WTC11 (cell line): ENCODE measurements at regions not wholly inside any gene's neighbourhood (a gene's known extent, or its start where the extent isn't known, plus 50 kb on each side); places are given as distances from the start of the nearest gene placed in this dataset.

Experiments used
- ATAC-seq: fragments of 200-7000 bp; cut with Tn5 transposase; 2 replicates; pipeline ENCODE4 v1.10.0; 2021; ENCODE audit warnings: mild to moderate bottlenecking, moderate library complexity
- CTCF ChIA-PET: fragments of 300-600 bp; sonication (Branson Sonifier 250); formaldehyde crosslinking; loops from one replicate; lab custom pipeline; 2021; ENCODE audit warnings: antibody characterized with exemption; lab: Charles Lee
- POLR2A ChIA-PET: fragments of 350-600 bp; sonication (Branson Sonifier 250); formaldehyde crosslinking; loops from one replicate; lab custom pipeline; 2021; ENCODE audit warnings: antibody characterized with exemption; lab: Charles Lee
- DNase-seq: peaks from one replicate; pipeline ENCODE4 v3.0.0; 2021; ENCODE audit warnings: low spot score
- H3K27ac Mint-ChIP-seq: 2 replicates; pipeline ENCODE4 v1.8.0; 2021; ENCODE audit warnings: mixed read lengths
- H3K27me3 Mint-ChIP-seq: 2 replicates; pipeline ENCODE4 v1.8.0; 2021; ENCODE audit warnings: low read depth, mild to moderate bottlenecking, moderate library complexity, mixed read lengths
- H3K36me3 Mint-ChIP-seq: 2 replicates; pipeline ENCODE4 v1.8.0; 2021; ENCODE audit warnings: mixed read lengths
- H3K4me1 Mint-ChIP-seq: 2 replicates; pipeline ENCODE4 v1.8.0; 2022; ENCODE audit warnings: mixed read lengths
- H3K4me3 Mint-ChIP-seq: 2 replicates; pipeline ENCODE4 v1.8.0; 2021; ENCODE audit warnings: mild to moderate bottlenecking, moderate library complexity, mixed read lengths
- H3K9me3 Mint-ChIP-seq: 2 replicates; pipeline ENCODE4 v1.8.0; 2021; ENCODE audit warnings: mixed read lengths
- ELF4 ChIP-seq: sonication (generic); formaldehyde crosslinking; IDR thresholded peaks from 2 replicates; pipeline ENCODE4 v1.8.1; 2022; ENCODE audit warnings: low read depth, mild to moderate bottlenecking, moderate library complexity, missing genetic modification reagents
- FOXK1 ChIP-seq: sonication (generic); formaldehyde crosslinking; IDR thresholded peaks from 2 replicates; pipeline ENCODE4 v1.8.0; 2022; ENCODE audit warnings: mild to moderate bottlenecking, moderate library complexity, missing genetic modification reagents
- JUN ChIP-seq: sonication (generic); formaldehyde crosslinking; IDR thresholded peaks from 2 replicates; pipeline ENCODE4 v1.8.0; 2023; ENCODE audit warnings: mild to moderate bottlenecking, missing genetic modification reagents
- KAT7 ChIP-seq: sonication (generic); formaldehyde crosslinking; IDR thresholded peaks from 2 replicates; pipeline ENCODE4 v1.8.1; 2023; ENCODE audit warnings: missing genetic modification reagents, mild to moderate bottlenecking, borderline replicate concordance
- NR1H2 ChIP-seq: sonication (generic); formaldehyde crosslinking; IDR thresholded peaks from 2 replicates; pipeline ENCODE4 v1.9.0; 2021; ENCODE audit warnings: mild to moderate bottlenecking, moderate library complexity, missing genetic modification reagents
- NR3C1 ChIP-seq: sonication (generic); formaldehyde crosslinking; conservative IDR thresholded peaks from 2 replicates; pipeline ENCODE4 v1.8.1; 2023; ENCODE audit warnings: low read depth, mild to moderate bottlenecking, missing genetic modification reagents
- RORB ChIP-seq: fragments of 250-450 bp; sonication (Bioruptor Pico); IDR thresholded peaks from 2 replicates; pipeline ENCODE4 v1.9.0; 2021; ENCODE audit warnings: mild to moderate bottlenecking
- ZNF396 ChIP-seq: fragments of 250-450 bp; sonication (Bioruptor Pico); IDR thresholded peaks from 2 replicates; pipeline ENCODE4 v1.8.0; 2021; ENCODE audit warnings: mild to moderate bottlenecking, moderate library complexity, borderline replicate concordance
- TF ChIP-seq, protein P1 (sequence below): sonication (generic); formaldehyde crosslinking; conservative IDR thresholded peaks from 2 replicates; pipeline ENCODE4 v1.8.1; 2023; ENCODE audit warnings: mild to moderate bottlenecking, low read depth, missing genetic modification reagents, moderate library complexity
- TF ChIP-seq, protein P2 (sequence below): sonication (generic); formaldehyde crosslinking; IDR thresholded peaks from 2 replicates; pipeline ENCODE4 v1.8.0; 2022; ENCODE audit warnings: mild to moderate bottlenecking, missing genetic modification reagents
- TF ChIP-seq, protein P3 (sequence below): sonication (generic); formaldehyde crosslinking; IDR thresholded peaks from 2 replicates; pipeline ENCODE4 v1.8.0; 2022; ENCODE audit warnings: mild to moderate bottlenecking, missing genetic modification reagents
- TF ChIP-seq, protein P4 (sequence below): fragments of 250-450 bp; sonication (Bioruptor Pico); IDR thresholded peaks from 2 replicates; pipeline ENCODE4 v1.9.0; 2021; ENCODE audit warnings: mild to moderate bottlenecking
- TF ChIP-seq, protein P5 (sequence below): sonication (generic); formaldehyde crosslinking; IDR thresholded peaks from 2 replicates; pipeline ENCODE4 v1.8.1; 2023; ENCODE audit warnings: mild to moderate bottlenecking, missing genetic modification reagents, moderate library complexity
- TF ChIP-seq, protein P6 (sequence below): sonication (generic); formaldehyde crosslinking; IDR thresholded peaks from 2 replicates; pipeline ENCODE4 v1.8.1; 2023; ENCODE audit warnings: mild to moderate bottlenecking, missing genetic modification reagents
- TF ChIP-seq, protein P7 (sequence below): sonication (generic); formaldehyde crosslinking; conservative IDR thresholded peaks from 2 replicates; pipeline ENCODE4 v1.8.1; 2022; ENCODE audit warnings: mild to moderate bottlenecking, missing genetic modification reagents
- TF ChIP-seq, protein P8 (sequence below): fragments of 250-450 bp; sonication (Bioruptor Pico); conservative IDR thresholded peaks from 2 replicates; pipeline ENCODE4 v1.9.0; 2021; ENCODE audit warnings: mild to moderate bottlenecking
- TF ChIP-seq, protein P9 (sequence below): sonication (generic); formaldehyde crosslinking; IDR thresholded peaks from 2 replicates; pipeline ENCODE4 v1.8.0; 2023; ENCODE audit warnings: mild to moderate bottlenecking, missing genetic modification reagents
- TF ChIP-seq, protein P10 (sequence below): fragments of 250-450 bp; sonication (Bioruptor Pico); IDR thresholded peaks from 2 replicates; pipeline ENCODE4 v1.9.0; 2021; ENCODE audit warnings: mild to moderate bottlenecking

DNA sequence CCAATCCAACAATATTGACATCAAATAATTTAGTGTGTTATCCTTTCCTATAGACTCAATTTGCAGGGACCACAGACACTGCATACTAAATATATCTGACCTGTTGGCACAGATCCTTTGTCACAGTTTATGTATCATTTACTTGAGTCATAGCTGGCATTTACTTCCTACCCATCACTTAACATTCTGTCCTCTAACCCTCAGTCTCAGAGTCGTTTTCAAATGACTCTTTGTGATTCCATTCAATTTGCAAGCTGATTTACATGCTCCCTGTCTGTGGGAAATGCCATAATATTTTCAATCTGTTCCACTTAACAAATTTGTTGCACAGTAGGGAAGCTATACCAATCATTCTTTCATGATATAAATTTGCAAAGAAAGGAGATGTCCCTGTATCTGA, 265.7 kb upstream of the EDIL3 start (continued):
- TF ChIP-seq, protein P1, sequence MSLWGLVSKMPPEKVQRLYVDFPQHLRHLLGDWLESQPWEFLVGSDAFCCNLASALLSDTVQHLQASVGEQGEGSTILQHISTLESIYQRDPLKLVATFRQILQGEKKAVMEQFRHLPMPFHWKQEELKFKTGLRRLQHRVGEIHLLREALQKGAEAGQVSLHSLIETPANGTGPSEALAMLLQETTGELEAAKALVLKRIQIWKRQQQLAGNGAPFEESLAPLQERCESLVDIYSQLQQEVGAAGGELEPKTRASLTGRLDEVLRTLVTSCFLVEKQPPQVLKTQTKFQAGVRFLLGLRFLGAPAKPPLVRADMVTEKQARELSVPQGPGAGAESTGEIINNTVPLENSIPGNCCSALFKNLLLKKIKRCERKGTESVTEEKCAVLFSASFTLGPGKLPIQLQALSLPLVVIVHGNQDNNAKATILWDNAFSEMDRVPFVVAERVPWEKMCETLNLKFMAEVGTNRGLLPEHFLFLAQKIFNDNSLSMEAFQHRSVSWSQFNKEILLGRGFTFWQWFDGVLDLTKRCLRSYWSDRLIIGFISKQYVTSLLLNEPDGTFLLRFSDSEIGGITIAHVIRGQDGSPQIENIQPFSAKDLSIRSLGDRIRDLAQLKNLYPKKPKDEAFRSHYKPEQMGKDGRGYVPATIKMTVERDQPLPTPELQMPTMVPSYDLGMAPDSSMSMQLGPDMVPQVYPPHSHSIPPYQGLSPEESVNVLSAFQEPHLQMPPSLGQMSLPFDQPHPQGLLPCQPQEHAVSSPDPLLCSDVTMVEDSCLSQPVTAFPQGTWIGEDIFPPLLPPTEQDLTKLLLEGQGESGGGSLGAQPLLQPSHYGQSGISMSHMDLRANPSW (CRISPR knock-in tag) = no peak
- TF ChIP-seq, protein P2, sequence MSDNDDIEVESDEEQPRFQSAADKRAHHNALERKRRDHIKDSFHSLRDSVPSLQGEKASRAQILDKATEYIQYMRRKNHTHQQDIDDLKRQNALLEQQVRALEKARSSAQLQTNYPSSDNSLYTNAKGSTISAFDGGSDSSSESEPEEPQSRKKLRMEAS = no peak
- TF ChIP-seq FOXK1 (CRISPR knock-in tag) (no peak), NR3C1 (CRISPR knock-in tag) (no peak), RORB (CRISPR knock-in tag) (no peak), ELF4 (CRISPR knock-in tag) (no peak), ZNF396 (no peak)
- TF ChIP-seq, protein P3, sequence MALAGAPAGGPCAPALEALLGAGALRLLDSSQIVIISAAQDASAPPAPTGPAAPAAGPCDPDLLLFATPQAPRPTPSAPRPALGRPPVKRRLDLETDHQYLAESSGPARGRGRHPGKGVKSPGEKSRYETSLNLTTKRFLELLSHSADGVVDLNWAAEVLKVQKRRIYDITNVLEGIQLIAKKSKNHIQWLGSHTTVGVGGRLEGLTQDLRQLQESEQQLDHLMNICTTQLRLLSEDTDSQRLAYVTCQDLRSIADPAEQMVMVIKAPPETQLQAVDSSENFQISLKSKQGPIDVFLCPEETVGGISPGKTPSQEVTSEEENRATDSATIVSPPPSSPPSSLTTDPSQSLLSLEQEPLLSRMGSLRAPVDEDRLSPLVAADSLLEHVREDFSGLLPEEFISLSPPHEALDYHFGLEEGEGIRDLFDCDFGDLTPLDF (CRISPR knock-in tag) = no peak
- TF ChIP-seq, protein P4, sequence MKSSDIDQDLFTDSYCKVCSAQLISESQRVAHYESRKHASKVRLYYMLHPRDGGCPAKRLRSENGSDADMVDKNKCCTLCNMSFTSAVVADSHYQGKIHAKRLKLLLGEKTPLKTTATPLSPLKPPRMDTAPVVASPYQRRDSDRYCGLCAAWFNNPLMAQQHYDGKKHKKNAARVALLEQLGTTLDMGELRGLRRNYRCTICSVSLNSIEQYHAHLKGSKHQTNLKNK (CRISPR knock-in tag) = no peak
- TF ChIP-seq, protein P5, sequence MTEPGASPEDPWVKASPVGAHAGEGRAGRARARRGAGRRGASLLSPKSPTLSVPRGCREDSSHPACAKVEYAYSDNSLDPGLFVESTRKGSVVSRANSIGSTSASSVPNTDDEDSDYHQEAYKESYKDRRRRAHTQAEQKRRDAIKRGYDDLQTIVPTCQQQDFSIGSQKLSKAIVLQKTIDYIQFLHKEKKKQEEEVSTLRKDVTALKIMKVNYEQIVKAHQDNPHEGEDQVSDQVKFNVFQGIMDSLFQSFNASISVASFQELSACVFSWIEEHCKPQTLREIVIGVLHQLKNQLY = no peak
- TF ChIP-seq, protein P6, sequence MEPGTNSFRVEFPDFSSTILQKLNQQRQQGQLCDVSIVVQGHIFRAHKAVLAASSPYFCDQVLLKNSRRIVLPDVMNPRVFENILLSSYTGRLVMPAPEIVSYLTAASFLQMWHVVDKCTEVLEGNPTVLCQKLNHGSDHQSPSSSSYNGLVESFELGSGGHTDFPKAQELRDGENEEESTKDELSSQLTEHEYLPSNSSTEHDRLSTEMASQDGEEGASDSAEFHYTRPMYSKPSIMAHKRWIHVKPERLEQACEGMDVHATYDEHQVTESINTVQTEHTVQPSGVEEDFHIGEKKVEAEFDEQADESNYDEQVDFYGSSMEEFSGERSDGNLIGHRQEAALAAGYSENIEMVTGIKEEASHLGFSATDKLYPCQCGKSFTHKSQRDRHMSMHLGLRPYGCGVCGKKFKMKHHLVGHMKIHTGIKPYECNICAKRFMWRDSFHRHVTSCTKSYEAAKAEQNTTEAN = no peak

DNA sequence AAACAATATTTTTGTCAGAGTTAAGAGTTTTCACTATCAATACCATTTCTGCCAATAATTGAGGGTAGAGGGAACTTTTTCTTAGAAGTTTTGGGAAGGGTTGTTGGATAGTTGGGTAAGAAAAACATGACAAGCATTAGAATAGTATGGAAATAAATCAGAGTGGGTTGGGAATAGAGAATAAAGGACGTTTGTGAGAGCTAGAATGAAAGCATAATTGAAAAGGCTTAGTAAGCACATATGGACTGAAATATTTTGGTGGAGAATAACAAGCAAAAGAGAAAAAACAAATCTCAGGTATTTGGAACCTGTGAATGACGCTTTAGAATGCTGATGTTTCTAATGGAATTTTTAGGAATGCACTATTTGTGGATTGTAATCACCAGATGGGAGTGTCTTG, 262.9 kb upstream of the EDIL3 start:
- Mint-ChIP-seq H3K4me1 (peaks cover 39% of the 10 kb centered on the region), H3K4me3 (no peak overlapping the region), H3K27me3 (no peaks in the 10 kb centered on the region), H3K36me3 (no peaks in the 10 kb centered on the region), H3K27ac (peak overlapping the region; percentile 1; the same call in 1 of the 2 replicates), H3K9me3 (0 out of 2 replicates have a peak, but pooled peaks cover 7% of the 10 kb centered on the region)
- ATAC-seq (no peak), DNase-seq (no peak)
- POLR2A ChIA-PET = no interaction called here
- CTCF ChIA-PET = no interaction called here
- no peak for TF ChIP-seq NR1H2 (CRISPR knock-in tag)
- TF ChIP-seq KAT7 (CRISPR knock-in tag) = no peak
- TF ChIP-seq, protein P7, sequence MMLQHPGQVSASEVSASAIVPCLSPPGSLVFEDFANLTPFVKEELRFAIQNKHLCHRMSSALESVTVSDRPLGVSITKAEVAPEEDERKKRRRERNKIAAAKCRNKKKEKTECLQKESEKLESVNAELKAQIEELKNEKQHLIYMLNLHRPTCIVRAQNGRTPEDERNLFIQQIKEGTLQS (CRISPR knock-in tag) = no peak
- TF ChIP-seq JUN = no peak
- TF ChIP-seq, protein P8, sequence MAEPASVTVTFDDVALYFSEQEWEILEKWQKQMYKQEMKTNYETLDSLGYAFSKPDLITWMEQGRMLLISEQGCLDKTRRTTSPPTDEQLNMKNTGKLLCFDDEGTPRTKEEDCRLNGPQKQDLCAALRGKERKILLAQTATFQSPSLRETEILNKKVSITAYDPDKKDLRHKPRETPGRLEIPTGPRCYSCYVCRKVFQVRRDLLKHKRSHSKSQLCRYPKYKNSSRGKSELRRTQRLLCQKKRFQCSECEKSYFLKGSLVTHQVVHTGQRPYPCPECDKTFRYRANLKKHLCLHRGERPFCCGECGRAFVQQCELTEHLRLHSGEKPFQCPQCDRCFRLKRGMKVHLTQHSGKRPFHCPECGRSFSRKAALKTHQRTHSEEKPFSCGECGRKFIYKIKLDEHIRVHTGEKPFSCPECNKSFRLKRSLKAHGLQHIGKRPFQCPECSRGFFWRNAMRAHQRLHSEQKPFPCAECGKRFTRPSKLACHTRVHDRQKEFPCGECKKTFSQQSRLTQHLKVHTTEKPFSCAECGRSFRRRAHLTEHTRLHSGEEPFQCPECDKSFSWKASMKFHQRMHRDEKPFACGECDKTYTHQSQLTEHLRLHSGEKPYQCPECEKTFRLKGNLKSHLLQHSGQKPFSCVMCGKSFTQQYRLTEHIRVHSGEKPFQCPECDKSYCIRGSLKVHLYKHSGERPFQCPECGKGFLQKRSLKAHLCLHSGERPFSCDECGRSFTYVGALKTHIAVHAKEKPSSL = no peak
- TF ChIP-seq, protein P9, sequence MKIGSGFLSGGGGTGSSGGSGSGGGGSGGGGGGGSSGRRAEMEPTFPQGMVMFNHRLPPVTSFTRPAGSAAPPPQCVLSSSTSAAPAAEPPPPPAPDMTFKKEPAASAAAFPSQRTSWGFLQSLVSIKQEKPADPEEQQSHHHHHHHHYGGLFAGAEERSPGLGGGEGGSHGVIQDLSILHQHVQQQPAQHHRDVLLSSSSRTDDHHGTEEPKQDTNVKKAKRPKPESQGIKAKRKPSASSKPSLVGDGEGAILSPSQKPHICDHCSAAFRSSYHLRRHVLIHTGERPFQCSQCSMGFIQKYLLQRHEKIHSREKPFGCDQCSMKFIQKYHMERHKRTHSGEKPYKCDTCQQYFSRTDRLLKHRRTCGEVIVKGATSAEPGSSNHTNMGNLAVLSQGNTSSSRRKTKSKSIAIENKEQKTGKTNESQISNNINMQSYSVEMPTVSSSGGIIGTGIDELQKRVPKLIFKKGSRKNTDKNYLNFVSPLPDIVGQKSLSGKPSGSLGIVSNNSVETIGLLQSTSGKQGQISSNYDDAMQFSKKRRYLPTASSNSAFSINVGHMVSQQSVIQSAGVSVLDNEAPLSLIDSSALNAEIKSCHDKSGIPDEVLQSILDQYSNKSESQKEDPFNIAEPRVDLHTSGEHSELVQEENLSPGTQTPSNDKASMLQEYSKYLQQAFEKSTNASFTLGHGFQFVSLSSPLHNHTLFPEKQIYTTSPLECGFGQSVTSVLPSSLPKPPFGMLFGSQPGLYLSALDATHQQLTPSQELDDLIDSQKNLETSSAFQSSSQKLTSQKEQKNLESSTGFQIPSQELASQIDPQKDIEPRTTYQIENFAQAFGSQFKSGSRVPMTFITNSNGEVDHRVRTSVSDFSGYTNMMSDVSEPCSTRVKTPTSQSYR = no peak
- TF ChIP-seq, protein P10, sequence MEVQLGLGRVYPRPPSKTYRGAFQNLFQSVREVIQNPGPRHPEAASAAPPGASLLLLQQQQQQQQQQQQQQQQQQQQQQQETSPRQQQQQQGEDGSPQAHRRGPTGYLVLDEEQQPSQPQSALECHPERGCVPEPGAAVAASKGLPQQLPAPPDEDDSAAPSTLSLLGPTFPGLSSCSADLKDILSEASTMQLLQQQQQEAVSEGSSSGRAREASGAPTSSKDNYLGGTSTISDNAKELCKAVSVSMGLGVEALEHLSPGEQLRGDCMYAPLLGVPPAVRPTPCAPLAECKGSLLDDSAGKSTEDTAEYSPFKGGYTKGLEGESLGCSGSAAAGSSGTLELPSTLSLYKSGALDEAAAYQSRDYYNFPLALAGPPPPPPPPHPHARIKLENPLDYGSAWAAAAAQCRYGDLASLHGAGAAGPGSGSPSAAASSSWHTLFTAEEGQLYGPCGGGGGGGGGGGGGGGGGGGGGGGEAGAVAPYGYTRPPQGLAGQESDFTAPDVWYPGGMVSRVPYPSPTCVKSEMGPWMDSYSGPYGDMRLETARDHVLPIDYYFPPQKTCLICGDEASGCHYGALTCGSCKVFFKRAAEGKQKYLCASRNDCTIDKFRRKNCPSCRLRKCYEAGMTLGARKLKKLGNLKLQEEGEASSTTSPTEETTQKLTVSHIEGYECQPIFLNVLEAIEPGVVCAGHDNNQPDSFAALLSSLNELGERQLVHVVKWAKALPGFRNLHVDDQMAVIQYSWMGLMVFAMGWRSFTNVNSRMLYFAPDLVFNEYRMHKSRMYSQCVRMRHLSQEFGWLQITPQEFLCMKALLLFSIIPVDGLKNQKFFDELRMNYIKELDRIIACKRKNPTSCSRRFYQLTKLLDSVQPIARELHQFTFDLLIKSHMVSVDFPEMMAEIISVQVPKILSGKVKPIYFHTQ (CRISPR knock-in tag) = no peak
